WTC11 (cell line): ENCODE measurements at regions not wholly inside any gene's neighbourhood (a gene's known extent, or its start where the extent isn't known, plus 50 kb on each side); places are given as distances from the start of the nearest gene placed in this dataset.

ENCODE experiments used
- ATAC-seq: fragments of 200-7000 bp; cut with Tn5 transposase; 2 replicates; pipeline ENCODE4 v1.10.0; 2021; ENCODE audit warnings: mild to moderate bottlenecking, moderate library complexity
- CTCF ChIA-PET: fragments of 300-600 bp; sonication (Branson Sonifier 250); formaldehyde crosslinking; loops from one replicate; lab custom pipeline; 2021; ENCODE audit warnings: antibody characterized with exemption; lab: Charles Lee
- POLR2A ChIA-PET: fragments of 350-600 bp; sonication (Branson Sonifier 250); formaldehyde crosslinking; loops from one replicate; lab custom pipeline; 2021; ENCODE audit warnings: antibody characterized with exemption; lab: Charles Lee
- DNase-seq: peaks from one replicate; pipeline ENCODE4 v3.0.0; 2021; ENCODE audit warnings: low spot score
- H3K27ac Mint-ChIP-seq: 2 replicates; pipeline ENCODE4 v1.8.0; 2021; ENCODE audit warnings: mixed read lengths
- H3K27me3 Mint-ChIP-seq: 2 replicates; pipeline ENCODE4 v1.8.0; 2021; ENCODE audit warnings: low read depth, mild to moderate bottlenecking, moderate library complexity, mixed read lengths
- H3K36me3 Mint-ChIP-seq: 2 replicates; pipeline ENCODE4 v1.8.0; 2021; ENCODE audit warnings: mixed read lengths
- H3K4me1 Mint-ChIP-seq: 2 replicates; pipeline ENCODE4 v1.8.0; 2022; ENCODE audit warnings: mixed read lengths
- H3K4me3 Mint-ChIP-seq: 2 replicates; pipeline ENCODE4 v1.8.0; 2021; ENCODE audit warnings: mild to moderate bottlenecking, moderate library complexity, mixed read lengths
- H3K9me3 Mint-ChIP-seq: 2 replicates; pipeline ENCODE4 v1.8.0; 2021; ENCODE audit warnings: mixed read lengths
- CBFB ChIP-seq: sonication (generic); formaldehyde crosslinking; IDR thresholded peaks from 2 replicates; pipeline ENCODE4 v1.8.1; 2022; ENCODE audit warnings: mild to moderate bottlenecking, low read depth, missing genetic modification reagents
- E2F5 ChIP-seq: sonication (generic); formaldehyde crosslinking; IDR thresholded peaks from 2 replicates; pipeline ENCODE4 v1.8.1; 2022; ENCODE audit warnings: mild to moderate bottlenecking, moderate library complexity, missing genetic modification reagents
- ETV6 ChIP-seq: sonication (generic); formaldehyde crosslinking; IDR thresholded peaks from 2 replicates; pipeline ENCODE4 v1.8.1; 2022; ENCODE audit warnings: mild to moderate bottlenecking, missing genetic modification reagents
- KAT7 ChIP-seq: sonication (generic); formaldehyde crosslinking; IDR thresholded peaks from 2 replicates; pipeline ENCODE4 v1.8.1; 2023; ENCODE audit warnings: missing genetic modification reagents, mild to moderate bottlenecking, borderline replicate concordance
- MAX ChIP-seq: sonication (generic); formaldehyde crosslinking; IDR thresholded peaks from 2 replicates; pipeline ENCODE4 v1.8.0; 2022; ENCODE audit warnings: mild to moderate bottlenecking, missing genetic modification reagents
- NR1H2 ChIP-seq: sonication (generic); formaldehyde crosslinking; IDR thresholded peaks from 2 replicates; pipeline ENCODE4 v1.9.0; 2021; ENCODE audit warnings: mild to moderate bottlenecking, moderate library complexity, missing genetic modification reagents
- OVOL2 ChIP-seq: fragments of 250-450 bp; sonication (Bioruptor Pico); IDR thresholded peaks from 2 replicates; pipeline ENCODE4 v1.9.0; 2021; ENCODE audit warnings: mild to moderate bottlenecking, borderline replicate concordance
- PREB ChIP-seq: sonication (generic); formaldehyde crosslinking; IDR thresholded peaks from 2 replicates; pipeline ENCODE4 v1.8.1; 2022; ENCODE audit warnings: mild to moderate bottlenecking, missing genetic modification reagents, moderate library complexity, borderline replicate concordance
- SOX15 ChIP-seq: fragments of 250-450 bp; sonication (Bioruptor Pico); IDR thresholded peaks from 2 replicates; pipeline ENCODE4 v1.9.0; 2021; ENCODE audit warnings: mild to moderate bottlenecking
- ZNF281 ChIP-seq: sonication (generic); formaldehyde crosslinking; IDR thresholded peaks from 2 replicates; pipeline ENCODE4 v1.8.0; 2023; ENCODE audit warnings: mild to moderate bottlenecking, missing genetic modification reagents
- ZNF396 ChIP-seq: fragments of 250-450 bp; sonication (Bioruptor Pico); IDR thresholded peaks from 2 replicates; pipeline ENCODE4 v1.8.0; 2021; ENCODE audit warnings: mild to moderate bottlenecking, moderate library complexity, borderline replicate concordance
- ZNF423 ChIP-seq: fragments of 250-450 bp; sonication (Bioruptor Pico); IDR thresholded peaks from 2 replicates; pipeline ENCODE4 v2.1.2; 2022; ENCODE audit warnings: mild to moderate bottlenecking, moderate library complexity
- TF ChIP-seq, protein P1 (sequence below): fragments of 250-450 bp; sonication (Bioruptor Pico); IDR thresholded peaks from 2 replicates; pipeline ENCODE4 v1.9.0; 2021; ENCODE audit warnings: mild to moderate bottlenecking
- TF ChIP-seq, protein P2 (sequence below): fragments of 200-600 bp; IDR thresholded peaks from 2 replicates; pipeline ENCODE4 v1.8.0; 2022; ENCODE audit warnings: antibody characterized with exemption

- TF ChIP-seq ZNF396 (CRISPR knock-in tag): no peak
Measured at GRCh38 chr13:103192511-103193135, 126.4 kb upstream of the SLC10A2 start (continued).

DNA sequence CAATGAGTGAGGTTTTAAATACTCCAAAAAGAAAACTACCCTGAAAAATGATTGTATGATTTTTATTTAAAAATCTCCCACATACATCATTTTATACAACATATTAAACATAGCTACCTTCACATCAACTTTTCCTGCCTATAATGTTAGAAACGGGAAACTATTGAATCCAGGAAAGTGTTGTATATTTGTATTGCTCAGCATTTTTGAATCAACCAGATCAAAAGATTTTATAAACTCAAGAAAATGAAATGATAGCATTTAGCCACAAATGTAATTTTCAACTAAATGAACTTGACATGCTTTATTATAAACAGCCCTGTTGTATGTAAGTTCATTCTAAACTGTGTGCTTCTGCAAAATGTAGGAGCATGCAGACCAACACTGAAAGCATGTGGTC, 124.6 kb upstream of the SLC10A2 start:
- ATAC-seq: no peak
- no peaks in the 10 kb centered on the region for H3K9me3 Mint-ChIP-seq
- H3K27ac Mint-ChIP-seq: no peak overlapping the region
- H3K27me3 Mint-ChIP-seq: no peaks in the 10 kb centered on the region
- H3K4me1 Mint-ChIP-seq: peaks cover 18% of the 10 kb centered on the region
- POLR2A ChIA-PET: no interaction called here
- no peaks in the 10 kb centered on the region for H3K36me3 Mint-ChIP-seq
- DNase-seq: no peak
- CTCF ChIA-PET: interaction anchor here (1.0 kb wide), 1 partner anchor 320 kb away, joined by 3 read pairs; no protein-coding TSS in a partner anchor
- H3K4me3 Mint-ChIP-seq: no peak overlapping the region
- TF ChIP-seq SOX15 (CRISPR knock-in tag) (no peak), OVOL2 (no peak), MAX (CRISPR knock-in tag) (no peak), ZNF423 (CRISPR knock-in tag) (no peak), PREB (no peak), ZNF396 (CRISPR knock-in tag) (no peak), ETV6 (CRISPR knock-in tag) (no peak), CBFB (CRISPR knock-in tag) (no peak), E2F5 (CRISPR knock-in tag) (no peak), ZNF281 (CRISPR knock-in tag) (no peak), NR1H2 (CRISPR knock-in tag) (no peak)
- TF ChIP-seq, protein P1, sequence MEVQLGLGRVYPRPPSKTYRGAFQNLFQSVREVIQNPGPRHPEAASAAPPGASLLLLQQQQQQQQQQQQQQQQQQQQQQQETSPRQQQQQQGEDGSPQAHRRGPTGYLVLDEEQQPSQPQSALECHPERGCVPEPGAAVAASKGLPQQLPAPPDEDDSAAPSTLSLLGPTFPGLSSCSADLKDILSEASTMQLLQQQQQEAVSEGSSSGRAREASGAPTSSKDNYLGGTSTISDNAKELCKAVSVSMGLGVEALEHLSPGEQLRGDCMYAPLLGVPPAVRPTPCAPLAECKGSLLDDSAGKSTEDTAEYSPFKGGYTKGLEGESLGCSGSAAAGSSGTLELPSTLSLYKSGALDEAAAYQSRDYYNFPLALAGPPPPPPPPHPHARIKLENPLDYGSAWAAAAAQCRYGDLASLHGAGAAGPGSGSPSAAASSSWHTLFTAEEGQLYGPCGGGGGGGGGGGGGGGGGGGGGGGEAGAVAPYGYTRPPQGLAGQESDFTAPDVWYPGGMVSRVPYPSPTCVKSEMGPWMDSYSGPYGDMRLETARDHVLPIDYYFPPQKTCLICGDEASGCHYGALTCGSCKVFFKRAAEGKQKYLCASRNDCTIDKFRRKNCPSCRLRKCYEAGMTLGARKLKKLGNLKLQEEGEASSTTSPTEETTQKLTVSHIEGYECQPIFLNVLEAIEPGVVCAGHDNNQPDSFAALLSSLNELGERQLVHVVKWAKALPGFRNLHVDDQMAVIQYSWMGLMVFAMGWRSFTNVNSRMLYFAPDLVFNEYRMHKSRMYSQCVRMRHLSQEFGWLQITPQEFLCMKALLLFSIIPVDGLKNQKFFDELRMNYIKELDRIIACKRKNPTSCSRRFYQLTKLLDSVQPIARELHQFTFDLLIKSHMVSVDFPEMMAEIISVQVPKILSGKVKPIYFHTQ (CRISPR knock-in tag): no peak
- TF ChIP-seq, all 79 proteins: peak for 0

DNA sequence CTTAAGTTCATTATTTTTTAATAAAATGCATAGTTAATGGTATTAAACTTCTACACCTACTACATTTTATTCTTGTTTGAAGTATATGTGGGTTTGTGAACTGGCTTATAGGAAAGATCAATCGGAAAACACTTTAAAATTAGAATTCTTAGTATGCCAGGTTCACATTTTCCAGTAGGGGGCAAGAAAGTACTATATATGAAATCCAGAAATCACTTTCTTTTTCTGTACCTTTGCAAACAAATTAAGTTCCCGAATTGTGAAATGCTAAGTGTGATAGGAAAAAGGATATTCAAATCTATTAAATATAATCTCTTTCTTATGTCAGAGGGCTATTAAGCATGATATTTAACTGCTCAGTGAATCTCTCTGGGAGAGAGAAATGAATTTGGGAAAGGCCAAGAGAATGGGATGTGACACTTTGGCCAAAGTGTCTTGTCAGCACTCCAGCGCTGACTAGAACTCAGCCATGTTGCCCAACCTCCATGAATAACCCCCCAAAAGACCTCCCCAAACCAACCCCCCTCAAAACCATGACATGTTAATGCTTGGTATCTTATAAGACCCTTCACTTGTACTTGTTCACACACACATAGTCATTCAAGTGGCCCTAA, 122.6 kb upstream of the SLC10A2 start:
- Mint-ChIP-seq H3K27me3 (no peaks in the 10 kb centered on the region), H3K36me3 (no peaks in the 10 kb centered on the region), H3K27ac (no peak overlapping the region), H3K4me3 (no peak overlapping the region), H3K9me3 (no peaks in the 10 kb centered on the region), H3K4me1 (peaks cover 18% of the 10 kb centered on the region)
- no peak for DNase-seq
- ChIA-PET POLR2A (interaction anchor here (0.6 kb wide), 1 partner anchor 1095 kb away, joined by 3 read pairs; no protein-coding TSS in a partner anchor), CTCF (interaction anchor here (0.7 kb wide), 2 partner anchors 287 to 935 kb away, joined by 3 to 5 read pairs; no protein-coding TSS in a partner anchor)
- TF ChIP-seq, protein P2, sequence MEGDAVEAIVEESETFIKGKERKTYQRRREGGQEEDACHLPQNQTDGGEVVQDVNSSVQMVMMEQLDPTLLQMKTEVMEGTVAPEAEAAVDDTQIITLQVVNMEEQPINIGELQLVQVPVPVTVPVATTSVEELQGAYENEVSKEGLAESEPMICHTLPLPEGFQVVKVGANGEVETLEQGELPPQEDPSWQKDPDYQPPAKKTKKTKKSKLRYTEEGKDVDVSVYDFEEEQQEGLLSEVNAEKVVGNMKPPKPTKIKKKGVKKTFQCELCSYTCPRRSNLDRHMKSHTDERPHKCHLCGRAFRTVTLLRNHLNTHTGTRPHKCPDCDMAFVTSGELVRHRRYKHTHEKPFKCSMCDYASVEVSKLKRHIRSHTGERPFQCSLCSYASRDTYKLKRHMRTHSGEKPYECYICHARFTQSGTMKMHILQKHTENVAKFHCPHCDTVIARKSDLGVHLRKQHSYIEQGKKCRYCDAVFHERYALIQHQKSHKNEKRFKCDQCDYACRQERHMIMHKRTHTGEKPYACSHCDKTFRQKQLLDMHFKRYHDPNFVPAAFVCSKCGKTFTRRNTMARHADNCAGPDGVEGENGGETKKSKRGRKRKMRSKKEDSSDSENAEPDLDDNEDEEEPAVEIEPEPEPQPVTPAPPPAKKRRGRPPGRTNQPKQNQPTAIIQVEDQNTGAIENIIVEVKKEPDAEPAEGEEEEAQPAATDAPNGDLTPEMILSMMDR: 0 out of 2 replicates have a peak, but pooled peaks have one; percentile 33
- TF ChIP-seq KAT7 (CRISPR knock-in tag): no peak
- ATAC-seq: no peak
